WERI-Rb-1 (cell line): ENCODE measurements at regions not wholly inside any gene's neighbourhood (a gene's known extent, or its start where the extent isn't known, plus 50 kb on each side); places are given as distances from the start of the nearest gene placed in this dataset.

Experiments used
- DNase-seq: peaks from one replicate; pipeline ENCODE4 v3.0.0-alpha.2; 2020
- H3K27ac ChIP-seq: fragments of 250-450 bp; sonication (Bioruptor Pico); 2 replicates; pipeline ENCODE4 v1.5.1; 2020; ENCODE audit warnings: mild to moderate bottlenecking, moderate library complexity
- H3K27me3 ChIP-seq: fragments of 250-450 bp; sonication (Bioruptor Pico); 2 replicates; pipeline ENCODE4 v1.5.1; 2021; ENCODE audit warnings: mild to moderate bottlenecking, low read depth, moderate library complexity; ENCODE audit not compliant: insufficient read depth, severe bottlenecking
- H3K36me3 ChIP-seq: fragments of 250-450 bp; sonication (Bioruptor Pico); 2 replicates; pipeline ENCODE4 v1.5.1; 2020; ENCODE audit warnings: mild to moderate bottlenecking, moderate library complexity
- H3K4me3 ChIP-seq: 2 replicates; pipeline ENCODE4 v1.5.1; 2011; ENCODE audit warnings: low read depth, mild to moderate bottlenecking, control low read depth, low read length
- H3K9me3 ChIP-seq: fragments of 250-450 bp; sonication (Bioruptor Pico); 2 replicates; pipeline ENCODE4 v1.5.1; 2021; ENCODE audit warnings: mild to moderate bottlenecking, moderate library complexity; ENCODE audit not compliant: severe bottlenecking
- CTCF ChIP-seq: IDR thresholded peaks from 2 replicates; pipeline ENCODE4 v1.5.1; 2011; ENCODE audit warnings: low read depth, mild to moderate bottlenecking, control low read depth, inconsistent platforms, low read length

GRCh38 chr3:28703843-28704242 is 355.2 kb upstream of the AZI2 start:
- H3K27me3 ChIP-seq, result no peaks in the 10 kb centered on the region
- DNase-seq, result no peak
- no peaks in the 10 kb centered on the region for H3K9me3 ChIP-seq
- H3K4me3 ChIP-seq, result no peak overlapping the region
- H3K27ac ChIP-seq, result no peak overlapping the region
- TF ChIP-seq CTCF, result no peak
- H3K36me3 ChIP-seq, result no peaks in the 10 kb centered on the region

GRCh38 chr3:28711293-28711692 is 362.7 kb upstream of the AZI2 start:
- no peak for DNase-seq
- Histone ChIP-seq H3K27ac (no peak overlapping the region), H3K9me3 (no peaks in the 10 kb centered on the region), H3K27me3 (no peaks in the 10 kb centered on the region), H3K36me3 (no peaks in the 10 kb centered on the region), H3K4me3 (no peak overlapping the region)
- no peak for TF ChIP-seq CTCF

- H3K9me3 ChIP-seq, result no peaks in the 10 kb centered on the region
- H3K27ac ChIP-seq, result no peak overlapping the region
- H3K27me3 ChIP-seq, result no peaks in the 10 kb centered on the region
- no peak for DNase-seq
- no peak for TF ChIP-seq CTCF
- H3K36me3 ChIP-seq, result no peaks in the 10 kb centered on the region
- H3K4me3 ChIP-seq, result no peak overlapping the region
Measured at GRCh38 chr3:28716939-28717338, 368.3 kb upstream of the AZI2 start.

GRCh38 chr3:28718074-28718849 is 369.6 kb upstream of the AZI2 start:
- TF ChIP-seq CTCF, result no peak
- no peak for DNase-seq
- no peak overlapping the region for H3K27ac ChIP-seq
- H3K36me3 ChIP-seq, result no peaks in the 10 kb centered on the region
- H3K4me3 ChIP-seq, result no peak overlapping the region
- no peaks in the 10 kb centered on the region for H3K9me3 ChIP-seq
- no peaks in the 10 kb centered on the region for H3K27me3 ChIP-seq

- no peaks in the 10 kb centered on the region for H3K27me3 ChIP-seq
- no peak overlapping the region for H3K4me3 ChIP-seq
- no peaks in the 10 kb centered on the region for H3K36me3 ChIP-seq
- H3K27ac ChIP-seq, result no peak overlapping the region
- H3K9me3 ChIP-seq, result no peaks in the 10 kb centered on the region
- peak; percentile 74 for DNase-seq
- peak; percentile 76 for TF ChIP-seq CTCF
Measured at GRCh38 chr3:28726840-28727239, 378.2 kb upstream of the AZI2 start.

- H3K4me3 ChIP-seq, result no peak overlapping the region
- no peaks in the 10 kb centered on the region for H3K36me3 ChIP-seq
- no peaks in the 10 kb centered on the region for H3K27me3 ChIP-seq
- H3K27ac ChIP-seq, result no peak overlapping the region
- H3K9me3 ChIP-seq, result no peaks in the 10 kb centered on the region
- no peak for TF ChIP-seq CTCF
- DNase-seq, result no peak
Measured at GRCh38 chr3:28727307-28727706, 378.7 kb upstream of the AZI2 start.
